ENCODE measurements at regions not wholly inside any gene's neighbourhood (a gene's known extent, or its start where the extent isn't known, plus 50 kb on each side); places are given as distances from the start of the nearest gene placed in this dataset.

- TF ChIP-seq ZFX (IDR thresholded peaks at IDR 0.05; ENCODE audit: borderline replicate concordance) (no peak), CTCF (IDR thresholded peaks at IDR 0.05) (no peak)
- H3K27ac ChIP-seq: no peak overlapping the region
Observed at GRCh38 chr4:37082912-37083311, 161.6 kb upstream of the NWD2 start.

GRCh38 chr4:37095925-37096324 lies 148.6 kb upstream of the NWD2 start:
- no peak overlapping the region for H3K27ac ChIP-seq
- no peak for TF ChIP-seq ZFX (IDR thresholded peaks at IDR 0.05; ENCODE audit: borderline replicate concordance)
- no peak for TF ChIP-seq CTCF (IDR thresholded peaks at IDR 0.05)

- no peak overlapping the region for H3K27ac ChIP-seq
- TF ChIP-seq CTCF (IDR thresholded peaks at IDR 0.05) (no peak), ZFX (IDR thresholded peaks at IDR 0.05; ENCODE audit: borderline replicate concordance) (no peak)
Observed at GRCh38 chr4:37101182-37101581, 143.4 kb upstream of the NWD2 start.

GRCh38 chr4:37101686-37102085 lies 142.9 kb upstream of the NWD2 start:
- no peak overlapping the region for H3K27ac ChIP-seq
- TF ChIP-seq ZFX (IDR thresholded peaks at IDR 0.05; ENCODE audit: borderline replicate concordance) (no peak), CTCF (IDR thresholded peaks at IDR 0.05) (no peak)

- TF ChIP-seq CTCF (IDR thresholded peaks at IDR 0.05): no peak
- TF ChIP-seq ZFX (IDR thresholded peaks at IDR 0.05; ENCODE audit: borderline replicate concordance): no peak
- no peak overlapping the region for H3K27ac ChIP-seq
Observed at GRCh38 chr4:37109756-37110155, 134.8 kb upstream of the NWD2 start.

GRCh38 chr4:37124800-37125199 lies 119.7 kb upstream of the NWD2 start:
- TF ChIP-seq ZFX (IDR thresholded peaks at IDR 0.05; ENCODE audit: borderline replicate concordance): no peak
- no peak for TF ChIP-seq CTCF (IDR thresholded peaks at IDR 0.05)
- no peak overlapping the region for H3K27ac ChIP-seq

- no peak overlapping the region for H3K27ac ChIP-seq
- TF ChIP-seq CTCF (IDR thresholded peaks at IDR 0.05) (no peak), ZFX (IDR thresholded peaks at IDR 0.05; ENCODE audit: borderline replicate concordance) (no peak)
Observed at GRCh38 chr4:37126051-37126450, 118.5 kb upstream of the NWD2 start.
